ENCODE measurements at regions not wholly inside any gene's neighbourhood (a gene's known extent, or its start where the extent isn't known, plus 50 kb on each side); places are given as distances from the start of the nearest gene placed in this dataset.

GRCh38 chr17:53543472-53543871 is 279.3 kb upstream of the KIF2B start:
- TF ChIP-seq CTCF (conservative IDR thresholded peaks at IDR 0.05) (no peak), EZH2 (IDR thresholded peaks at IDR 0.05; ENCODE audit: low read depth) (no peak)
